ENCODE measurements at regions not wholly inside any gene's neighbourhood (a gene's known extent, or its start where the extent isn't known, plus 50 kb on each side); places are given as distances from the start of the nearest gene placed in this dataset.

DNA sequence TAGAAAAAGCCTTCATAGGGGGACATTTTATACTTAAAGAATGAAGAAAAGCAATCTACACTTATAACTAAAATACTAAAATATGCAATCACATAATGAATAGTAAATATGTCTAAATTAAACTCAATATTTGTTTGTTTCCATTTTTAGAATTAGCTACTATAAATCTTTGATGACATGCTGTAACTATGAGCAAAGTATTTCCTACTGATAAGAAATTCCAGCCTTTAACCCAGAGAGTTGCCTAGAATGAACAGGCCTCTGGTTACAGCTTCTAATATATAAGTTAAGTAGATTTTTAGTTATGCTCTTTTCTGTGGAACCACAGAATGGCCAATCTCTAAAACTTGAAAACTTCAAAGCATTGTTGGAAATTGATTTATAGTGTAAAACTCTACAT, 1465.6 kb upstream of the ZEB2 start:
- intact Hi-C loops (cut with micrococcal nuclease; ENCODE audit: unreplicated experiment): no loop called here
- no TSS peak for BruUV-seq (replicated peaks)
- DNase-seq: peak in 1 of 2 experiments; percentile 52
- H2AFZ ChIP-seq: no peak overlapping the region
- no peak overlapping the region for H3K4me2 ChIP-seq
- no peaks in the 10 kb centered on the region for H4K20me1 ChIP-seq (ENCODE audit: insufficient read depth)
- H3K4me1 ChIP-seq (replicated peaks; ENCODE audit: insufficient read depth): peaks cover 25% of the 10 kb centered on the region
- no peaks in the 10 kb centered on the region for H3K79me2 ChIP-seq (ENCODE audit: low read depth)
- H3K27ac ChIP-seq: no peak overlapping the region
- POLR2A ChIA-PET (ENCODE audit: unreplicated experiment): interaction anchor here (0.7 kb wide), 1 partner anchor 99 kb away, joined by 3 read pairs; no protein-coding TSS in a partner anchor
- no peaks in the 10 kb centered on the region for H3K9me2 ChIP-seq (ENCODE audit: insufficient read depth)
- H3K36me3 ChIP-seq (ENCODE audit: low read depth): 0 out of 2 replicates have a peak, but pooled peaks cover 3% of the 10 kb centered on the region
- peaks cover 5% of the 10 kb centered on the region for H3F3A ChIP-seq (ENCODE audit: insufficient read depth, low read depth)
- TF ChIP-seq, protein P1, sequence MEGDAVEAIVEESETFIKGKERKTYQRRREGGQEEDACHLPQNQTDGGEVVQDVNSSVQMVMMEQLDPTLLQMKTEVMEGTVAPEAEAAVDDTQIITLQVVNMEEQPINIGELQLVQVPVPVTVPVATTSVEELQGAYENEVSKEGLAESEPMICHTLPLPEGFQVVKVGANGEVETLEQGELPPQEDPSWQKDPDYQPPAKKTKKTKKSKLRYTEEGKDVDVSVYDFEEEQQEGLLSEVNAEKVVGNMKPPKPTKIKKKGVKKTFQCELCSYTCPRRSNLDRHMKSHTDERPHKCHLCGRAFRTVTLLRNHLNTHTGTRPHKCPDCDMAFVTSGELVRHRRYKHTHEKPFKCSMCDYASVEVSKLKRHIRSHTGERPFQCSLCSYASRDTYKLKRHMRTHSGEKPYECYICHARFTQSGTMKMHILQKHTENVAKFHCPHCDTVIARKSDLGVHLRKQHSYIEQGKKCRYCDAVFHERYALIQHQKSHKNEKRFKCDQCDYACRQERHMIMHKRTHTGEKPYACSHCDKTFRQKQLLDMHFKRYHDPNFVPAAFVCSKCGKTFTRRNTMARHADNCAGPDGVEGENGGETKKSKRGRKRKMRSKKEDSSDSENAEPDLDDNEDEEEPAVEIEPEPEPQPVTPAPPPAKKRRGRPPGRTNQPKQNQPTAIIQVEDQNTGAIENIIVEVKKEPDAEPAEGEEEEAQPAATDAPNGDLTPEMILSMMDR (conservative IDR thresholded peaks at IDR 0.05): no peak
- no peak for TF ChIP-seq EZH2 (IDR thresholded peaks at IDR 0.05; ENCODE audit: low read depth)
- H3K27me3 ChIP-seq (ENCODE audit: insufficient read depth, low read depth): no peaks in the 10 kb centered on the region
- no peak overlapping the region for H3K4me3 ChIP-seq
- no peaks in the 10 kb centered on the region for H3K9me3 ChIP-seq (ENCODE audit: insufficient read depth, low read depth)
- CTCF ChIA-PET: no interaction called here

DNA sequence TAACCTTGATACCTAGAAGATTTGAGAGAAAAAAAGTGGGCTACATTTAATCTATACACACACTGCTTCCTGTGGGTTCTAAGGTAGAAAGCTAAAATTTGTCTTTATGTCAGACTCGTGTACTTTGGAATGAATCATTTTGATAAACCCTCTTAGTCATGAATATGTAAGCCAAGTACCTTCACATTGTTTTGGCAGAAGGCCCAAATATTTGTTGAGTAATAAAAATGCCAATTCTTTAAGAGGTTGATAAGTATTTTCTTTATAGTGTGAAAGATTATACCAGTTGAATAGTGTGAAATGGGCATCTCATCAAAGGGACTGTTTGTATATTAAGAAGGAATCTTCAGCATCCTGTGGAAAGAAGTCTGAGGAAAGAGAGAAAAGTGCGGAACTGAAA, 1464.7 kb upstream of the ZEB2 start:
- no TSS peak for BruUV-seq (replicated peaks)
- H4K20me1 ChIP-seq (ENCODE audit: insufficient read depth): no peaks in the 10 kb centered on the region

DNA sequence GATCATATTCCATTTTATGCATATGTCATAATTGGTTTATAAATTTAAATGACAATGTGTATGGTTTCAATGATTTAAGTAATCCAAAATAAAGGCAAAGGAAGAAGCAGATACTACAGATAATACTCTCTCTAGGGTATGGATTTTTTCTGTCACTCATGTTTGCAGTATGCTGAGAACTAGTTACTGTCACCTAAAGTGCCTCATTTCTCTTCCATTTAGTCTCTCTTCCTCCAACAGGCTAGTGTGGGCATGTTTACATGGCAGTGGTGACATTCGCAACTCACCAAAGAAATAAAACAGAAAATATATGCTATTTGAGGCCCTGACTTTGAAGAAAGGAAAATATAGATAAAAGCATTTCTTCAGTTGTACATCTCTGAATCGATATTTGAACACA, 1460.4 kb upstream of the ZEB2 start:
- intact Hi-C loops (cut with micrococcal nuclease; ENCODE audit: unreplicated experiment): no loop called here
- 0 out of 2 replicates have a peak, but pooled peaks cover 3% of the 10 kb centered on the region for H3K36me3 ChIP-seq (ENCODE audit: low read depth)
- 0 out of 2 replicates have a peak, but pooled peaks cover 3% of the 10 kb centered on the region for H3K9me3 ChIP-seq (ENCODE audit: insufficient read depth, low read depth)

More for the DNA sequence above, 1464.7 kb upstream of the ZEB2 start:
- CTCF ChIA-PET: no interaction called here
- Histone ChIP-seq H3K27ac (peak overlapping the region; percentile 18; the same call in 1 of the 2 replicates), H3K4me3 (no peak overlapping the region), H3K27me3 (ENCODE audit: insufficient read depth, low read depth) (no peaks in the 10 kb centered on the region), H3F3A (ENCODE audit: insufficient read depth, low read depth) (peaks cover 5% of the 10 kb centered on the region), H3K4me1 (replicated peaks; ENCODE audit: insufficient read depth) (peaks cover 25% of the 10 kb centered on the region), H2AFZ (no peak overlapping the region), H3K79me2 (ENCODE audit: low read depth) (no peaks in the 10 kb centered on the region), H3K4me2 (no peak overlapping the region; the same call in 1 of the 2 replicates), H3K36me3 (ENCODE audit: low read depth) (0 out of 2 replicates have a peak, but pooled peaks cover 3% of the 10 kb centered on the region), H3K9me2 (ENCODE audit: insufficient read depth) (no peaks in the 10 kb centered on the region; the same call in 1 of the 2 replicates), H3K9me3 (ENCODE audit: insufficient read depth, low read depth) (no peaks in the 10 kb centered on the region)
- POLR2A ChIA-PET (ENCODE audit: unreplicated experiment): no interaction called here
- DNase-seq: peak in 1 of 2 experiments; percentile 87
- TF ChIP-seq EZH2 (IDR thresholded peaks at IDR 0.05; ENCODE audit: low read depth): no peak
- TF ChIP-seq, protein P1 (conservative IDR thresholded peaks at IDR 0.05): no peak
- intact Hi-C loops (cut with micrococcal nuclease; ENCODE audit: unreplicated experiment): no loop called here

More for the DNA sequence above, 1460.4 kb upstream of the ZEB2 start:
- BruUV-seq (replicated peaks): no TSS peak
- POLR2A ChIA-PET (ENCODE audit: unreplicated experiment): no interaction called here
- Histone ChIP-seq H3K79me2 (ENCODE audit: low read depth) (no peaks in the 10 kb centered on the region), H3K4me3 (no peak overlapping the region), H3K4me2 (no peak overlapping the region), H3K27me3 (ENCODE audit: insufficient read depth, low read depth) (no peaks in the 10 kb centered on the region), H3K4me1 (replicated peaks; ENCODE audit: insufficient read depth) (peaks cover 17% of the 10 kb centered on the region), H3K9me2 (ENCODE audit: insufficient read depth) (no peaks in the 10 kb centered on the region; the same call in 1 of the 2 replicates), H3K27ac (no peak overlapping the region), H4K20me1 (ENCODE audit: insufficient read depth) (no peaks in the 10 kb centered on the region), H2AFZ (no peak overlapping the region), H3F3A (ENCODE audit: insufficient read depth, low read depth) (peaks cover 5% of the 10 kb centered on the region)
- no peak for DNase-seq
- TF ChIP-seq, protein P1 (conservative IDR thresholded peaks at IDR 0.05): no peak
- TF ChIP-seq EZH2 (IDR thresholded peaks at IDR 0.05; ENCODE audit: low read depth): no peak
- CTCF ChIA-PET: no interaction called here
